ENCODE measurements at regions not wholly inside any gene's neighbourhood (a gene's known extent, or its start where the extent isn't known, plus 50 kb on each side); places are given as distances from the start of the nearest gene placed in this dataset.

GRCh38 chr2:78408795-78409118 is 616.7 kb upstream of the REG3G start:
- BruUV-seq (replicated peaks) = no TSS peak
- POLR2A ChIA-PET (ENCODE audit: unreplicated experiment) = no interaction called here
- TF ChIP-seq EZH2 (IDR thresholded peaks at IDR 0.05; ENCODE audit: low read depth) = no peak
- no peak for TF ChIP-seq CTCF (conservative IDR thresholded peaks at IDR 0.05)

GRCh38 chr2:78411303-78411702 is 614.2 kb upstream of the REG3G start:
- BruUV-seq (replicated peaks) = no TSS peak
- H3K9me2 ChIP-seq (ENCODE audit: insufficient read depth) = no peaks in the 10 kb centered on the region
- no peaks in the 10 kb centered on the region for H3K36me3 ChIP-seq (ENCODE audit: low read depth)
- H3K9me3 ChIP-seq (ENCODE audit: insufficient read depth, low read depth) = 0 out of 2 replicates have a peak, but pooled peaks cover 5% of the 10 kb centered on the region
- DNase-seq = no peak
- H3K27ac ChIP-seq = no peak overlapping the region
- ChIA-PET CTCF (no interaction called here), POLR2A (ENCODE audit: unreplicated experiment) (no interaction called here)
- H3K79me2 ChIP-seq (ENCODE audit: low read depth) = peaks cover 46% of the 10 kb centered on the region
- peaks cover 3% of the 10 kb centered on the region; the same call in 1 of the 2 replicates for H3K4me1 ChIP-seq (replicated peaks; ENCODE audit: insufficient read depth)
- intact Hi-C loops (cut with micrococcal nuclease; ENCODE audit: unreplicated experiment) = no loop called here
- no peak overlapping the region for H3K4me2 ChIP-seq
- no peak overlapping the region for H2AFZ ChIP-seq
- 0 out of 2 replicates have a peak, but pooled peaks cover 7% of the 10 kb centered on the region for H3F3A ChIP-seq (ENCODE audit: insufficient read depth, low read depth)
- H3K4me3 ChIP-seq = no peak overlapping the region
- H3K27me3 ChIP-seq (ENCODE audit: insufficient read depth, low read depth) = no peaks in the 10 kb centered on the region
- TF ChIP-seq CTCF (conservative IDR thresholded peaks at IDR 0.05) (no peak), EZH2 (IDR thresholded peaks at IDR 0.05; ENCODE audit: low read depth) (no peak)
- peaks cover 13% of the 10 kb centered on the region for H4K20me1 ChIP-seq (ENCODE audit: insufficient read depth)

More at GRCh38 chr2:78408795-78409118, 616.7 kb upstream of the REG3G start:
- Histone ChIP-seq H4K20me1 (ENCODE audit: insufficient read depth) (no peaks in the 10 kb centered on the region; the same call in 1 of the 2 replicates), H3K27ac (no peak overlapping the region), H3K4me2 (no peak overlapping the region), H3F3A (ENCODE audit: insufficient read depth, low read depth) (no peaks in the 10 kb centered on the region), H3K9me3 (ENCODE audit: insufficient read depth, low read depth) (no peaks in the 10 kb centered on the region), H3K4me3 (no peak overlapping the region), H3K4me1 (replicated peaks; ENCODE audit: insufficient read depth) (no peaks in the 10 kb centered on the region), H3K9me2 (ENCODE audit: insufficient read depth) (peaks cover 4% of the 10 kb centered on the region; the same call in 1 of the 2 replicates), H3K79me2 (ENCODE audit: low read depth) (peaks cover 24% of the 10 kb centered on the region), H3K27me3 (ENCODE audit: insufficient read depth, low read depth) (no peaks in the 10 kb centered on the region), H3K36me3 (ENCODE audit: low read depth) (no peaks in the 10 kb centered on the region), H2AFZ (no peak overlapping the region)
- DNase-seq = no peak
- CTCF ChIA-PET = no interaction called here
- intact Hi-C loops (cut with micrococcal nuclease; ENCODE audit: unreplicated experiment) = no loop called here

- ChIA-PET POLR2A (ENCODE audit: unreplicated experiment) (interaction anchor here (0.6 kb wide), 1 partner anchor 716 kb away, joined by 7 read pairs; no protein-coding TSS in a partner anchor), CTCF (no interaction called here)
- Histone ChIP-seq H3F3A (ENCODE audit: insufficient read depth, low read depth) (peaks cover 21% of the 10 kb centered on the region; the same call in 1 of the 2 replicates), H3K36me3 (ENCODE audit: low read depth) (no peaks in the 10 kb centered on the region), H3K4me2 (peak overlapping the region; percentile 41), H3K9me3 (ENCODE audit: insufficient read depth, low read depth) (0 out of 2 replicates have a peak, but pooled peaks cover 5% of the 10 kb centered on the region), H3K79me2 (ENCODE audit: low read depth) (peaks cover 77% of the 10 kb centered on the region), H3K27ac (peak overlapping the region; percentile 13; the same call in 1 of the 2 replicates), H3K4me3 (0 out of 2 replicates have a peak overlapping the region, but pooled peaks have one; percentile 3), H3K4me1 (replicated peaks; ENCODE audit: insufficient read depth) (peaks cover 27% of the 10 kb centered on the region), H4K20me1 (ENCODE audit: insufficient read depth) (peaks cover 25% of the 10 kb centered on the region), H3K9me2 (ENCODE audit: insufficient read depth) (no peaks in the 10 kb centered on the region), H2AFZ (no peak overlapping the region), H3K27me3 (ENCODE audit: insufficient read depth, low read depth) (no peaks in the 10 kb centered on the region)
- peak in 1 of 2 experiments; percentile 62 for DNase-seq
- intact Hi-C loops (cut with micrococcal nuclease; ENCODE audit: unreplicated experiment) = loop anchor here (2.0 kb wide), 1 partner anchor 34 kb away; no protein-coding TSS in a partner anchor
- no TSS peak for BruUV-seq (replicated peaks)
- no peak for TF ChIP-seq CTCF (conservative IDR thresholded peaks at IDR 0.05)
- no peak for TF ChIP-seq EZH2 (IDR thresholded peaks at IDR 0.05; ENCODE audit: low read depth)
Measured at GRCh38 chr2:78416625-78417300, 608.7 kb upstream of the REG3G start.

Measured in PC-9 (cell line).